IMR-90 (cell line): ENCODE measurements at regions not wholly inside any gene's neighbourhood (a gene's known extent, or its start where the extent isn't known, plus 50 kb on each side); places are given as distances from the start of the nearest gene placed in this dataset.

Source experiments
- ATAC-seq: fragments of 200-7000 bp; cut with Tn5 transposase; 2 replicates; pipeline ENCODE4 v1.9.1; 2020; ENCODE audit warnings: low read depth, mild to moderate bottlenecking, moderate library complexity
- BruUV-seq: library from RNA; stranded (reverse); fragments of 400-500 nt; replicated peaks from 2 replicates; lab custom pipeline; 2021; lab: Mats Ljungman, UMichigan
- CTCF ChIA-PET: fragments of 300-600 bp; formaldehyde crosslinking; extraction: SDS; loops from one replicate; lab custom pipeline; 2021; ENCODE audit warnings: antibody characterized with exemption; lab: Yijun Ruan, JAX
- POLR2A ChIA-PET: fragments of 300-600 bp; sonication (Branson Sonifier 250); formaldehyde crosslinking; loops from one replicate; lab custom pipeline; 2022; ENCODE audit warnings: antibody characterized with exemption; ENCODE audit not compliant: unreplicated experiment; lab: Charles Lee
- DNase-seq: peaks from one replicate; pipeline ENCODE4 v3.0.0; 2013
- H2AFZ ChIP-seq: replicated peaks from 2 replicates; pipeline ENCODE3; 2013; ENCODE audit warnings: low read length, mild to moderate bottlenecking; ENCODE audit not compliant: poor library complexity
- H2AK5ac ChIP-seq: 2 replicates; pipeline ENCODE4 v1.6.1; 2013; ENCODE audit warnings: low read depth, low read length, inconsistent platforms
- H2AK9ac ChIP-seq: replicated peaks from 2 replicates; pipeline ENCODE3; 2013; ENCODE audit warnings: mild to moderate bottlenecking, low read depth, low read length, moderate library complexity; ENCODE audit not compliant: poor library complexity
- H2BK120ac ChIP-seq: 2 replicates; pipeline ENCODE4 v1.6.1; 2013; ENCODE audit warnings: low read depth, low read length, inconsistent platforms
- H2BK15ac ChIP-seq: 3 replicates; pipeline ENCODE4 v1.6.1; 2013; ENCODE audit warnings: low read depth, low read length, inconsistent platforms
- H2BK20ac ChIP-seq: 2 replicates; pipeline ENCODE4 v1.6.1; 2013; ENCODE audit warnings: low read depth, mild to moderate bottlenecking, inconsistent platforms, low read length, moderate library complexity
- H2BK5ac ChIP-seq: 2 replicates; pipeline ENCODE4 v1.6.1; 2013; ENCODE audit warnings: mild to moderate bottlenecking, low read depth, low read length, inconsistent platforms; ENCODE audit not compliant: poor library complexity, severe bottlenecking
- H3K14ac ChIP-seq: replicated peaks from 2 replicates; pipeline ENCODE4 v1.6.1; 2013; ENCODE audit warnings: low read depth, low read length, inconsistent platforms
- H3K18ac ChIP-seq: 2 replicates; pipeline ENCODE4 v1.6.1; 2013; ENCODE audit warnings: low read depth, low read length, control low read depth
- H3K23ac ChIP-seq: 2 replicates; pipeline ENCODE4 v1.6.1; 2013; ENCODE audit warnings: low read depth, low read length, inconsistent platforms
- H3K27ac ChIP-seq: 2 replicates; pipeline ENCODE4 v1.5.1; 2013; ENCODE audit warnings: mild to moderate bottlenecking, control low read depth, low read length; ENCODE audit not compliant: insufficient read depth
- H3K27me3 ChIP-seq: 2 replicates; pipeline ENCODE4 v1.6.1; 2013; ENCODE audit warnings: low read length; ENCODE audit not compliant: control insufficient read depth, insufficient read depth
- H3K36me3 ChIP-seq: 2 replicates; pipeline ENCODE4 v1.6.1; 2013; ENCODE audit warnings: low read length, mixed read lengths; ENCODE audit not compliant: control insufficient read depth, insufficient read depth
- H3K4ac ChIP-seq: 2 replicates; pipeline ENCODE4 v1.6.1; 2013; ENCODE audit warnings: low read depth, low read length, inconsistent platforms
- H3K4me1 ChIP-seq: 2 replicates; pipeline ENCODE4 v1.6.1; 2013; ENCODE audit warnings: low read length, mixed read lengths; ENCODE audit not compliant: control insufficient read depth, insufficient read depth
- H3K4me2 ChIP-seq: 2 replicates; pipeline ENCODE4 v1.6.1; 2013; ENCODE audit warnings: low read depth, mild to moderate bottlenecking, control low read depth, low read length, moderate library complexity
- H3K4me3 ChIP-seq: 2 replicates; pipeline ENCODE4 v1.5.1; 2013; ENCODE audit warnings: low read depth, mild to moderate bottlenecking, control low read depth, low read length, moderate library complexity; ENCODE audit not compliant: insufficient read depth
- H3K56ac ChIP-seq: 2 replicates; pipeline ENCODE4 v1.6.1; 2013; ENCODE audit warnings: low read length, inconsistent platforms; ENCODE audit not compliant: insufficient read depth; ENCODE audit errors: extremely low read depth
- H3K79me1 ChIP-seq, 2 experiments: 2 replicates each; pipeline ENCODE4 v1.6.1; 2013; ENCODE audit warnings: low read length in 2 of 2, inconsistent platforms in 1 of 2, low read depth in 1 of 2
- H3K9ac ChIP-seq: 2 replicates; pipeline ENCODE4 v1.6.1; 2013; ENCODE audit warnings: low read depth, low read length, control low read depth
- H3K9me1 ChIP-seq: 2 replicates; pipeline ENCODE4 v1.6.1; 2013; ENCODE audit warnings: low read length, inconsistent platforms; ENCODE audit not compliant: insufficient read depth
- H3K9me3 ChIP-seq: 2 replicates; pipeline ENCODE4 v1.6.1; 2013; ENCODE audit warnings: low read length; ENCODE audit not compliant: control insufficient read depth, insufficient read depth
- H4K20me1 ChIP-seq: 2 replicates; pipeline ENCODE4 v1.6.1; 2013; ENCODE audit warnings: low read length, inconsistent platforms; ENCODE audit not compliant: insufficient read depth
- H4K5ac ChIP-seq: 2 replicates; pipeline ENCODE4 v1.6.1; 2013; ENCODE audit warnings: mild to moderate bottlenecking, low read depth, low read length, control low read depth
- H4K8ac ChIP-seq, 2 experiments: 2 replicates each; pipeline ENCODE4 v1.6.1; 2013; ENCODE audit warnings: low read depth in 2 of 2, low read length in 2 of 2, control low read depth in 1 of 2, inconsistent platforms in 1 of 2
- H4K91ac ChIP-seq: 2 replicates; pipeline ENCODE4 v1.6.1; 2013; ENCODE audit warnings: low read depth, low read length, inconsistent platforms; ENCODE audit not compliant: insufficient read depth
- FOS ChIP-seq: fragments of 150-350 bp; IDR thresholded peaks from 2 replicates; pipeline ENCODE4 v1.6.1; 2016; ENCODE audit warnings: low read depth, low read length
- MAFK ChIP-seq: IDR thresholded peaks from 2 replicates; pipeline ENCODE4 v1.6.1; 2012; ENCODE audit warnings: low read depth, low read length, improper control_type of control experiment
- dilution Hi-C: fragments of 300-500 bp; cut with HindIII; formaldehyde crosslinking; loops from one replicate; pipeline ENCODE4 v1.14.3; 2018; ENCODE audit warnings: low sequenced_read_pairs; ENCODE audit not compliant: unreplicated experiment
- in situ Hi-C: fragments of 300-500 bp; cut with MboI; formaldehyde crosslinking; loops from 3 replicates; pipeline ENCODE4 v1.14.3; 2019; ENCODE audit warnings: low sequenced_read_pairs, inconsistent platforms, mixed read lengths
- intact Hi-C: fragments of 100-400 bp; cut with micrococcal nuclease; formaldehyde crosslinking; loops from 2 replicates; pipeline ENCODE4 v1.10.0; 2022

GRCh38 chr7:114180556-114181266 is 233.9 kb upstream of the FOXP2 start:
- no peaks in the 10 kb centered on the region for H3K27me3 ChIP-seq
- no peak overlapping the region for H2BK120ac ChIP-seq
- H3K14ac ChIP-seq: no peak overlapping the region
- H3K79me1 ChIP-seq: no peaks in the 10 kb centered on the region
- POLR2A ChIA-PET: no interaction called here
- no peak overlapping the region for H3K56ac ChIP-seq
- no peak overlapping the region for H3K27ac ChIP-seq
- H4K91ac ChIP-seq: no peak overlapping the region
- no peak overlapping the region for H2BK20ac ChIP-seq
- H3K18ac ChIP-seq: no peak overlapping the region
- no peak overlapping the region for H2AK5ac ChIP-seq
- TF ChIP-seq FOS: no peak
- peak; percentile 68 for TF ChIP-seq MAFK
- H3K4me1 ChIP-seq: no peaks in the 10 kb centered on the region
- no peak for DNase-seq
- in situ Hi-C loops: no loop called here
- no peak overlapping the region for H2AFZ ChIP-seq
- no peak overlapping the region for H3K4me3 ChIP-seq
- H2BK5ac ChIP-seq: no peak overlapping the region
- H3K9me1 ChIP-seq: no peaks in the 10 kb centered on the region
- no peak overlapping the region for H2BK15ac ChIP-seq
- H4K5ac ChIP-seq: no peak overlapping the region
- no TSS peak for BruUV-seq
- intact Hi-C loops: no loop called here
- H2AK9ac ChIP-seq: no peak overlapping the region
- CTCF ChIA-PET: no interaction called here
- H3K9ac ChIP-seq: no peak overlapping the region
- dilution Hi-C loops: no loop called here
- no peak for ATAC-seq
- H3K23ac ChIP-seq: no peak overlapping the region
- H3K36me3 ChIP-seq: no peaks in the 10 kb centered on the region
- H4K20me1 ChIP-seq: no peaks in the 10 kb centered on the region
- H3K4ac ChIP-seq: no peak overlapping the region
- no peak overlapping the region for H4K8ac ChIP-seq
- H3K9me3 ChIP-seq: no peaks in the 10 kb centered on the region
- H3K4me2 ChIP-seq: no peak overlapping the region
